H1 (cell line): ENCODE measurements at regions not wholly inside any gene's neighbourhood (a gene's known extent, or its start where the extent isn't known, plus 50 kb on each side); places are given as distances from the start of the nearest gene placed in this dataset.

Experiments
- ATF2 ChIP-seq: IDR thresholded peaks from 2 replicates; pipeline ENCODE4 v1.6.1; 2012; ENCODE audit warnings: low read length, inconsistent platforms

- no peak for TF ChIP-seq ATF2
Measured at GRCh38 chr16:62899737-62900136, 863.5 kb upstream of the CDH8 start (continued).
